GM21423 (cell line): ENCODE measurements at regions not wholly inside any gene's neighbourhood (a gene's known extent, or its start where the extent isn't known, plus 50 kb on each side); places are given as distances from the start of the nearest gene placed in this dataset.
A peak's percentile ranks its signal among the peaks of the same experiment; 100 is the strongest.

Experiments
- ATAC-seq: cut with Tn5 transposase; IDR thresholded peaks from one replicate; pipeline ENCODE4 v1.9.1; 2021; ENCODE audit warnings: mild to moderate bottlenecking, moderate library complexity; ENCODE audit not compliant: unreplicated experiment

GRCh38 chr5:30856242-30856641 lies 337.2 kb upstream of the CDH6 start:
- no peak for ATAC-seq

GRCh38 chr5:30853158-30853557 lies 340.3 kb upstream of the CDH6 start:
- ATAC-seq, result no peak

- no peak for ATAC-seq
These were observed 342.6 kb upstream of the CDH6 start for GRCh38 chr5:30850866-30851265.

GRCh38 chr5:30849931-30850710 lies 343.4 kb upstream of the CDH6 start:
- no peak for ATAC-seq

- ATAC-seq, result no peak
These were observed 347.3 kb upstream of the CDH6 start for GRCh38 chr5:30846171-30846570.

GRCh38 chr5:30845194-30845593 lies 348.3 kb upstream of the CDH6 start:
- ATAC-seq, result no peak

- no peak for ATAC-seq
These were observed 349.9 kb upstream of the CDH6 start for GRCh38 chr5:30843541-30843940.

GRCh38 chr5:30839956-30840355 lies 353.5 kb upstream of the CDH6 start:
- no peak for ATAC-seq

- peak; percentile 64 for ATAC-seq
These were observed 354.5 kb upstream of the CDH6 start for GRCh38 chr5:30838936-30839496.

GRCh38 chr5:30832519-30832918 lies 361.0 kb upstream of the CDH6 start:
- ATAC-seq, result no peak

GRCh38 chr5:30831605-30832004 lies 361.9 kb upstream of the CDH6 start:
- no peak for ATAC-seq

- no peak for ATAC-seq
These were observed 362.4 kb upstream of the CDH6 start for GRCh38 chr5:30831123-30831522.

GRCh38 chr5:30811298-30811697 lies 382.2 kb upstream of the CDH6 start:
- no peak for ATAC-seq

- ATAC-seq, result no peak
These were observed 383.6 kb upstream of the CDH6 start for GRCh38 chr5:30809933-30810332.

- ATAC-seq, result no peak
These were observed 384.5 kb upstream of the CDH6 start for GRCh38 chr5:30808996-30809395.

- ATAC-seq, result no peak
These were observed 388.6 kb upstream of the CDH6 start for GRCh38 chr5:30804739-30805505.

GRCh38 chr5:30802961-30803705 lies 390.4 kb upstream of the CDH6 start:
- ATAC-seq, result no peak

GRCh38 chr5:30781643-30782042 lies 411.8 kb upstream of the CDH6 start:
- no peak for ATAC-seq

GRCh38 chr5:30768056-30768690 lies 425.3 kb upstream of the CDH6 start:
- no peak for ATAC-seq

- no peak for ATAC-seq
These were observed 427.8 kb upstream of the CDH6 start for GRCh38 chr5:30765706-30766105.

- no peak for ATAC-seq
These were observed 428.3 kb upstream of the CDH6 start for GRCh38 chr5:30765227-30765626.
